BLaER1 treated with 17β-estradiol and CSF1 and Interleukin-3, amounts not matched to agents 10 nM and 100 nM (cell line): ENCODE measurements at regions not wholly inside any gene's neighbourhood (a gene's known extent, or its start where the extent isn't known, plus 50 kb on each side); places are given as distances from the start of the nearest gene placed in this dataset.

Source experiments
- H3K27ac ChIP-seq, 11 experiments: shearing (Covaris generic); formaldehyde crosslinking; 2 replicates each; pipeline ENCODE4 v1.8.1; 2022
- H3K27me3 ChIP-seq, 11 experiments: shearing (Covaris generic); formaldehyde crosslinking; 2 replicates each; pipeline ENCODE4 v1.8.1; 2022
- H3K36me3 ChIP-seq, 11 experiments: shearing (Covaris generic); formaldehyde crosslinking; 2 replicates each; pipeline ENCODE4 v1.8.1; 2022
- H3K4me1 ChIP-seq, 10 experiments: shearing (Covaris generic); formaldehyde crosslinking; 2 replicates each; pipeline ENCODE4 v1.8.1; 2022
- H3K4me2 ChIP-seq, 11 experiments: shearing (Covaris generic); formaldehyde crosslinking; 2 replicates each; pipeline ENCODE4 v1.8.1; 2022
- H3K4me3 ChIP-seq, 10 experiments: shearing (Covaris generic); formaldehyde crosslinking; 2 replicates each; pipeline ENCODE4 v1.8.1; 2022
- H3K9ac ChIP-seq, 11 experiments: shearing (Covaris generic); formaldehyde crosslinking; 2 replicates each; pipeline ENCODE4 v1.8.1; 2022
- H3K9me3 ChIP-seq, 11 experiments: shearing (Covaris generic); formaldehyde crosslinking; replicated peaks in 1 of 11; 2 replicates each; pipeline ENCODE4 v1.8.1; 2022
- H4K20me1 ChIP-seq, 11 experiments: shearing (Covaris generic); formaldehyde crosslinking; 2 replicates each; pipeline ENCODE4 v1.8.1; 2022
- Cebpa-rat ChIP-seq, 11 experiments: shearing (Covaris generic); IDR thresholded peaks; 2 replicates each; pipeline ENCODE4 v1.8.1; 2022

- Histone ChIP-seq H3K36me3 (no peaks in the 10 kb centered on the region), H3K4me1 (peaks cover 10 to 29% (median 13%) of the 10 kb centered on the region in 10 experiments; a peak in 18 of 20 replicates), H4K20me1 (no peaks in the 10 kb centered on the region), H3K9ac (no peak overlapping the region), H3K4me2 (peak overlapping the region in 4 of 11 experiments; percentile 21 to 64 (median 56); a peak in 6 of 22 replicates), H3K9me3 (peaks cover 0 to 11% (median 6%) of the 10 kb centered on the region in 11 experiments; a peak in 7 of 22 replicates), H3K27ac (0 out of 22 replicates have a peak overlapping the region, but pooled peaks of 1 of the 11 experiments have one; percentile 38), H3K27me3 (no peaks in the 10 kb centered on the region), H3K4me3 (no peak overlapping the region)
- no peak for TF ChIP-seq Cebpa-rat (IDR thresholded peaks at IDR 0.05)
Observed at GRCh38 chr17:70313086-70313852, 143.9 kb downstream of the KCNJ2 start.

GRCh38 chr17:70314096-70314495 is 144.8 kb downstream of the KCNJ2 start:
- no peaks in the 10 kb centered on the region for H3K36me3 ChIP-seq
- H3K27ac ChIP-seq = peak overlapping the region in 5 of 11 experiments; percentile 5 to 39 (median 11); a peak in 6 of 22 replicates
- no peaks in the 10 kb centered on the region for H4K20me1 ChIP-seq
- peaks cover 0 to 11% (median 6%) of the 10 kb centered on the region in 11 experiments; a peak in 7 of 22 replicates for H3K9me3 ChIP-seq
- H3K4me1 ChIP-seq = peaks cover 10 to 28% (median 13%) of the 10 kb centered on the region in 10 experiments; a peak in 18 of 20 replicates
- H3K9ac ChIP-seq = no peak overlapping the region
- no peaks in the 10 kb centered on the region for H3K27me3 ChIP-seq
- peak overlapping the region; percentile 3 to 64 (median 39); a peak in 18 of 22 replicates for H3K4me2 ChIP-seq
- no peak overlapping the region for H3K4me3 ChIP-seq
- no peak for TF ChIP-seq Cebpa-rat (IDR thresholded peaks at IDR 0.05)

DNA sequence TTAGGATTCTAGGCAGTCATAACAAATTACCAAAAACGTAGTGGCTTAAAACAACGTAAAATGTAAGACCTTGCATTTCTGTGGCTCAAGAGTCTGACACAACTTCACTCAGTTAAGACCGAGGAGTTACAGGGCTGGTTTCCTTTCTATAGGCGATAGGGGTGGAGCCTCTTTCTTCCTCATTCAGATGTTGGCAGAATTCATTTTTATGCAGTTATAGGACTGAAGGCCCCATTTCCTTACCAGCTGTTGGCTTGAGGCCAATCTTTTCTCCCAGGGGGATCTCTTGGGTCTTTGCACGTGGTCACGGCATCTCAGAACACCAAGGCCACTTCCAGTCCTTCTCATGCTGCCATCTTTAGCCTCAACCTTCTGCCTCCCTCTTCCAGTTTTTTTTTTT is 145.2 kb downstream of the KCNJ2 start:
- Histone ChIP-seq H3K27ac (peak overlapping the region in 5 of 11 experiments; percentile 5 to 39 (median 11); a peak in 6 of 22 replicates), H3K4me2 (peak overlapping the region; percentile 3 to 64 (median 39); a peak in 18 of 22 replicates), H4K20me1 (no peaks in the 10 kb centered on the region), H3K4me1 (peaks cover 10 to 28% (median 12%) of the 10 kb centered on the region in 10 experiments; a peak in 18 of 20 replicates), H3K36me3 (no peaks in the 10 kb centered on the region), H3K27me3 (no peaks in the 10 kb centered on the region), H3K9ac (no peak overlapping the region), H3K4me3 (no peak overlapping the region), H3K9me3 (peaks cover 0 to 11% (median 6%) of the 10 kb centered on the region in 11 experiments; a peak in 7 of 22 replicates)
- TF ChIP-seq Cebpa-rat (IDR thresholded peaks at IDR 0.05) = no peak

- H3K4me1 ChIP-seq = peaks cover 10 to 39% (median 12%) of the 10 kb centered on the region in 10 experiments; a peak in 18 of 20 replicates
- H3K27ac ChIP-seq = no peak overlapping the region
- no peaks in the 10 kb centered on the region for H4K20me1 ChIP-seq
Observed at GRCh38 chr17:70317421-70317820, 148.1 kb downstream of the KCNJ2 start.

DNA sequence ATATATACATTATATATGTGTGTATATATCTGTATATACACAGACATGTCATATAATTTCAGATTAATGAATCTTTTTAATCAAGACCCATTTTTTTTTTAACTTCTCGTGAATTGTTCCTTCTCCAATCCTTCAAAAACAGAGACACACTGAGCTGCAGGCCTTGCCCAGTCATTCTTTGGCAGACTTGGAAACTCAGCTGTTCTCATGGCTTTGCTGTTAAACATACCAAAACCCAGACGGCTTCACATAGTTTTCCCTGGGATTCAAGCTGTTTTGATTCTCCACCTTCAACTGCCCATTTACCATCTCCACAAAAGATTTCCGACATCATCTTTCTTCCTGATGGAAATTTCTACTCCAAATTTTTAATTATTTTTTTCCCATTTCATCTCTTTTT is 148.7 kb downstream of the KCNJ2 start:
- Histone ChIP-seq H3K27ac (no peak overlapping the region), H3K9me3 (peaks cover 0 to 9% (median 4%) of the 10 kb centered on the region in 11 experiments; a peak in 6 of 22 replicates), H3K36me3 (no peaks in the 10 kb centered on the region), H3K4me3 (no peak overlapping the region), H3K4me1 (peaks cover 10 to 37% (median 12%) of the 10 kb centered on the region in 10 experiments; a peak in 18 of 20 replicates), H3K9ac (no peak overlapping the region), H3K27me3 (no peaks in the 10 kb centered on the region), H4K20me1 (no peaks in the 10 kb centered on the region), H3K4me2 (no peak overlapping the region)
- no peak for TF ChIP-seq Cebpa-rat (IDR thresholded peaks at IDR 0.05)

More at GRCh38 chr17:70317421-70317820, 148.1 kb downstream of the KCNJ2 start:
- H3K9ac ChIP-seq = no peak overlapping the region
- no peaks in the 10 kb centered on the region for H3K36me3 ChIP-seq
- no peak overlapping the region for H3K4me3 ChIP-seq
- no peak for TF ChIP-seq Cebpa-rat (IDR thresholded peaks at IDR 0.05)
- H3K27me3 ChIP-seq = no peaks in the 10 kb centered on the region
- peaks cover 0 to 9% (median 4%) of the 10 kb centered on the region in 11 experiments; a peak in 6 of 22 replicates for H3K9me3 ChIP-seq
- H3K4me2 ChIP-seq = no peak overlapping the region

GRCh38 chr17:70319516-70319915 is 150.2 kb downstream of the KCNJ2 start:
- H3K4me1 ChIP-seq = peaks cover 3 to 23% (median 3%) of the 10 kb centered on the region in 10 experiments; a peak in 16 of 20 replicates
- H4K20me1 ChIP-seq = no peaks in the 10 kb centered on the region
- H3K9me3 ChIP-seq = peaks cover 0 to 9% (median 4%) of the 10 kb centered on the region in 11 experiments; a peak in 6 of 22 replicates
- H3K27ac ChIP-seq = no peak overlapping the region
- H3K9ac ChIP-seq = no peak overlapping the region
- no peaks in the 10 kb centered on the region for H3K36me3 ChIP-seq
- H3K4me2 ChIP-seq = no peak overlapping the region
- H3K4me3 ChIP-seq = no peak overlapping the region
- TF ChIP-seq Cebpa-rat (IDR thresholded peaks at IDR 0.05) = no peak
- H3K27me3 ChIP-seq = no peaks in the 10 kb centered on the region

- 0 out of 22 replicates have a peak, but pooled peaks cover 0 to 4% (median 0%) of the 10 kb centered on the region in 11 experiments for H3K9me3 ChIP-seq
- H3K4me2 ChIP-seq = peak overlapping the region in 2 of 11 experiments; percentile 33 to 53; a peak in 4 of 22 replicates
- no peaks in the 10 kb centered on the region for H3K36me3 ChIP-seq
Observed at GRCh38 chr17:70320673-70321345, 151.5 kb downstream of the KCNJ2 start.

DNA sequence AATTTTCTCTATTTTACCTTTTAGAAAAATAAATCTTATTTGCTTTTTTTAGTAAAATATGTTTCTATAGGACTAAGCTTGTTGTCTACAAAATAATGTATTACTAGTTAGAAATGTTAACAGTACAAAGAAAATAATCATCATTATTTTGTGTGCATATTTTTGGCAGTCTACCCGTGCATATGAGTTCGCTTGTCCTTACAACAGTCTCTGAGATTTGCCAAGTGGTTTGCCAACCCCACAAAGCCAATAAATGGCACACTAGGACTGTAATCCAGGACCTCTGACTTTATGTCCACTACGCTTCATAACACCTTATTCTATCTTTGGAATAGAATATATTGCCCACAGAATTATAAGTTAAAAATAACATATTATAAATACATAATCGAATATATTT is 152.0 kb downstream of the KCNJ2 start:
- Histone ChIP-seq H3K4me1 (peaks cover 0 to 15% (median 0%) of the 10 kb centered on the region in 10 experiments; a peak in 5 of 20 replicates), H3K9me3 (no peaks in the 10 kb centered on the region), H3K9ac (no peak overlapping the region), H3K27me3 (no peaks in the 10 kb centered on the region), H3K4me3 (no peak overlapping the region), H3K36me3 (no peaks in the 10 kb centered on the region), H3K27ac (no peak overlapping the region), H4K20me1 (no peaks in the 10 kb centered on the region), H3K4me2 (no peak overlapping the region)
- TF ChIP-seq Cebpa-rat (IDR thresholded peaks at IDR 0.05) = no peak

More at GRCh38 chr17:70320673-70321345, 151.5 kb downstream of the KCNJ2 start:
- no peak overlapping the region for H3K9ac ChIP-seq
- H3K4me1 ChIP-seq = peaks cover 0 to 15% (median 0%) of the 10 kb centered on the region in 10 experiments; a peak in 5 of 20 replicates
- no peaks in the 10 kb centered on the region for H4K20me1 ChIP-seq
- no peak for TF ChIP-seq Cebpa-rat (IDR thresholded peaks at IDR 0.05)
- H3K27me3 ChIP-seq = no peaks in the 10 kb centered on the region
- peak overlapping the region in 1 of 11 experiments; percentile 3; a peak in 1 of 22 replicates for H3K27ac ChIP-seq
- H3K4me3 ChIP-seq = no peak overlapping the region

DNA sequence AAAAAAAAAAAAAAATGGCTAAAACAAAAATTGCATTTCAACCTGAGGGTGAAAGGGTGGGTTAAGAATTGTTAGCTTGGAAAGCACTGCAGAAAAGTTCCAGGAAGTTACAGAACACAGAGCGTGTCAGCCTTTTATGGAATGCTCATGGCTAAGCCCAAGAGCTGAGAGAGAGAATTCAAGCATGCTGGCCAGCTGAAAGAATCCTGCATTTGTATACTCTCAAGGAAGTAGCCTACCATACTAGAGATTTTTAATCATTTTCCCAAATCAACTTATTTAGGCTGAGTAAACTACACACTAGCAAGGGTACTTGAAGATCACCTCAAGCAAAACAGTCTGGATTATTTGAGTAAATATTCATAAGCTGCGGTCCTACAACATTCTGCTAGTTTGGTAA is 153.9 kb downstream of the KCNJ2 start:
- Histone ChIP-seq H4K20me1 (no peaks in the 10 kb centered on the region), H3K4me3 (no peak overlapping the region), H3K4me1 (peaks cover 0 to 15% (median 0%) of the 10 kb centered on the region in 10 experiments; a peak in 5 of 20 replicates), H3K27me3 (no peaks in the 10 kb centered on the region), H3K9ac (no peak overlapping the region), H3K4me2 (no peak overlapping the region), H3K27ac (no peak overlapping the region), H3K9me3 (no peaks in the 10 kb centered on the region), H3K36me3 (no peaks in the 10 kb centered on the region)
- no peak for TF ChIP-seq Cebpa-rat (IDR thresholded peaks at IDR 0.05)
